Muscle of back (tissue), 3 donors: ENCODE measurements at regions not wholly inside any gene's neighbourhood (a gene's known extent, or its start where the extent isn't known, plus 50 kb on each side); places are given as distances from the start of the nearest gene placed in this dataset.
"Not testable (repeated sequence)": the region's sequence is repeated elsewhere in the genome, so short reads cannot be mapped to it uniquely, and the experiment has no call there.

Experiments
- DNase-seq, 3 donors: peaks; one replicate each; pipeline versions ENCODE4 v3.0.0 to v3.0.0-alpha.2; 2013

DNA sequence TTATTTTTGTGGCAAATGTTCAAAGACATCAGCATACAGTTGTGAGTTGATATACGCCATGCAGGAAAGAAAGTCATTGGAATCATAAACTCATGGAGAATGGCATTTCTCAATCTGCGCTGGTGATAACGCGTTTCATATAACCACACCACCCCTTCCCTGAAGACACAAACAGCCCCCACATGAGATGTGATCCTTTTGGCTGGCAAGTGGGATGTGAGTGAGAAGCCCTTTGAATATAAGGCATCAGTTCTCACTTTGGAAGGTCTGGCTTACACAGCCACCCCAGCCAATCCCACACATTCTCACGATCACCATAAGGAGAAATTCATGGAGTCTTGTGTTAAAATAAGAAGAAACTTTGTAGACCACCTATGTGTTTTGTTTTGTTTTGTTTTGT, 725.0 kb downstream of the PRELID2 start:
- DNase-seq = no peak

GRCh38 chr5:145105384-145105783, 729.8 kb downstream of the PRELID2 start:
- DNase-seq = no peak

DNA sequence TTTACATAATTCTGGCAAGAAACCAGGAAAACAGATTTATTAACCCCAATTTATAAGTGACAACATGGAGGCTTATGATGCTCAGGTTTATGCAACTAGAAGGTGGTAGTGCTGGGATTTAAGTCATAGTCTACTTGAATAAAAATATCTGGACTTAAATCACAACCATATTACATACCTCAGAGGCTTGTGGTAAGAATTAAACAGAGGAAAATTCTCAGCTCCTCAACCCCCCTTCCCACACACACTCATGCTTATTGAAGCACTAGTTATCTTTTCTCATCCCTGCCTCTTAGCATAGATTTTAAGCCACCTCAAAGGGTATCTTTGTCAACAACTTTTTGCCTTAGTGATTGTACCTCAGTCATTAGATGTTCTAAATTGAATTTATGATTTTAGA, 731.0 kb downstream of the PRELID2 start:
- DNase-seq = no peak

GRCh38 chr5:145101246-145101645, 733.9 kb downstream of the PRELID2 start:
- no peak for DNase-seq

GRCh38 chr5:145090115-145090514, 745.0 kb downstream of the PRELID2 start:
- no peak for DNase-seq

- DNase-seq = no peak
These were observed 750.3 kb downstream of the PRELID2 start for GRCh38 chr5:145084834-145085233.

DNA sequence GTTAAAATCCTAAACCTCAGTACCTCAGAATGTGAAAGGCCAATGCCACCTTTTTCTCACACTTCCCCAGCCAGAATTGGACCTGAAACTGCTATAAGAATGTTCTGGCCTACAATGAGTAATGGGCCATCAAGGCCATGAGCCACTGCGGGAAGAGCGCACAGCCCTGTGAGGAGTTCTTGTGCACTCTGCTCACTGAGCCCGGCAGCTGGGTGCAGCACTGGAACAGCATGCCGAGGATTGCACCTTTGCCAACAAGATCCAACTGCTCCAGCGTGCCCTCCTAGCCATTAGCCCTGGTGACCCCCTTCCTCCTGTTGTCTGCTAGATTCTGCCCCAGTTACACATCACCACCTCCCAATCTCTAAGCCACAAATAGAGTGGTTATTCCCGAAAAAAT, 758.1 kb downstream of the PRELID2 start:
- DNase-seq = no peak

DNA sequence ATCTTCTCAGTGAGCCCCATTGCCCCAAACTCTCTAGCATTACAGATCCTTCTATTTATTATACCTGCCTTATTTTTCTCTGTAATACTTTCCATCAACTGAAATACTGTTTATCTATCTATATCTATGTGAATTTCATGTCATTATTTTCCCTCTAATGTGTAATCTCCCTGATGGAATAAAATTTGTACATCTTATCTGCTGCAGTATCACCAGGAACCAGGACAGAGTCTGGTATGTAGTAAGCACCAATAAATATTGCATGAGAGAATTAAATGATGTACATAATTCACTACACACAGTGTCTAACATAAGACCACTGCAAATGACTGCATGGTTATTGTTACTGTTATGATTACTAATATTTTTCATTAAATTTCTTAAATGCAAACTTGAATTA, 759.1 kb downstream of the PRELID2 start:
- DNase-seq = no peak

DNA sequence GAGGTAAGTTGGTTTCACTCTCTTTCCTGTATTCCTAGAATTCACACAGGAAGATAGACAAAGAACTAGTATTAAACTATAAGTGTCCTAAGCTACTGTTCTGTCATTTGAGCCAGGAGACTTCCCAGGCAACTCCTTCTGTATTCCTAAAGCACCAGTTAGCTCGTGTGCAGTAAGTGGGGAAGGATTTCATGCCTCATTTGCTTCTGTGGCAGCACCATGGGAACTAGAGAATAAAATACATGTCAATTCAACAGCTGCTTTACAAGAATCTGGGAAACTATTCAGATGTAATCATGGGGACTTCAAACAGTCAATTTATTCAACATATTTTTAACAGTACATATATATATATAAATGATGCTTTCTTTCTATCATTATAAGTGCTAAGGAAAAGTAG, 762.3 kb downstream of the PRELID2 start:
- DNase-seq = peak in 2 of 3 donors; percentile 11 to 42

DNA sequence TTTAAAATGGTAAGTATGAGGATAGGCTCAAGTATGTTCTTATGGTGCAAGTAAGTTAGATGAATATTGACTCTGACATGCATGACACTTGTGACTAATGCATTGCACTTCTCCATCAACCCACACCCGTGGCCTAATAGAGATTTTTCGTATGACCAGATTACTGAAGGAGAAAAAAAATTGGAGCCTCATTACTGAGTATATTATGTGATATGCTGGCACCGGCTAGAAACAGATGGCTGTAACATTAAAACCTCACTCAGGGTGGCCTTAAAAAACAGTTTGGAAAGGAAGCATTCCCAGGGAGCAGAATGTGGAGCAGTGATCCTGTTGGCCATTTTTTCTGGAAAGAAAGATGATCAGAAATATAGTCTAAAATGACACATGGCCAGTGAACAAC, 766.4 kb downstream of the PRELID2 start:
- DNase-seq = peak in 1 of 3 donors; percentile 20

GRCh38 chr5:145062280-145063062, 772.7 kb downstream of the PRELID2 start:
- DNase-seq = no peak

DNA sequence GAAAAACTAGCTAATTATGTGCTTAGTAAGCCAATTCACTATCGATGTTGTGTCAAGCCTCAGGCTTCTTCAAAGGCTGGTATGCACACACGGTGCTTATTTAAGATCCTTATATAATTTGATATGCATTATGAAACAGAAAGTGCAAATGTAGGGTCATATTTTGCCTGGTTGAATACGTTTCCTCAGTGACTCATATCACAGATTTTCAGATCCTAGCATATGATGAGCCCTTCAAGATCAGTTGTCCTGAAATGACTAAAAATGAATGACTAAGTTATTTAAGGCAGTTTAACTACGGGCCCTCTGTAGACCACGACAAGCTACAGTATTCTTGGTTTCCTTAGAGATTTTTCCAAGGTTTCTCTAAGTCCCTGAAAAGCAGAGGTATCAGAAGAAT, 778.3 kb downstream of the PRELID2 start:
- no peak for DNase-seq

DNA sequence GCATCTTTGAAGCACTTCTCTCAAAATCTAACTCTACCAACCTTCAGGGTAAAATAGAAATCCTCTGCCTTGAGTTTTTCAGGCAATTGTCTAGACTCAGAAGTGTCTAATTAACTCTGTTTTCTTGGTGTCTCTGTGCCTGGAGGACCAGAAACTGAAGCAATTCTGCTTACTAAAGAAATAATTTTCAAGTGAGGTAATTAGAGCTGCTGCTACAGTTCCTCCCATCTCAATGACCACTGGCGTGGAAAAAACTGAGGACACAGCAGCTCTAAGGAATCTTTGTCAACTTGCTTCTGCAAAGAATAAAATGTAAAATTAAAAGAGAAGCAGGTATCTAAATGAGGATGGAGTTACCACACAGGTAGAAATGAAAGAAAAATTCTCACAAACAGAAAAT, 785.0 kb downstream of the PRELID2 start:
- DNase-seq = no peak

GRCh38 chr5:145044970-145045369, 790.2 kb downstream of the PRELID2 start:
- DNase-seq = no peak

GRCh38 chr5:145028626-145029025, 806.5 kb downstream of the PRELID2 start:
- no peak for DNase-seq

GRCh38 chr5:145027286-145027685, 807.9 kb downstream of the PRELID2 start:
- no peak for DNase-seq

- no peak for DNase-seq
These were observed 809.4 kb downstream of the PRELID2 start for GRCh38 chr5:145025775-145026174.

DNA sequence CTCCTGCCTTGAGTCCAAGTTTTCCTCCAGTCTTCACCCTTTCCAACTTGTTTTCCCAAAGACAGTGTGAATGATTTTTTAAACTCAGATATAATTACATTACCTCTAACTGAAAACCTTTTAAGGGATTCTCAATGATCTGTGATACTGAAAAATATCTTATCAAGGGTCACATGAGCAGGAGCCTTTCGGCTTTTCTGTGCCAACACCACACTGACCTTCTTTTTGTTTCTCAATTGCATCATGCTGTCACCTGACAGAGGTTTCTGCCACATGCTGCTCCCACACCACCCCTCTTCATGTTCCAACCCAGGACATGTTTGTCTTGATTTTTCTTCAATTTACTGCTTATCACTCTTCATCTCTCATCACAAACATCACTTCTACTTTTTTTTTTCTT, 820.0 kb downstream of the PRELID2 start:
- DNase-seq = no peak

DNA sequence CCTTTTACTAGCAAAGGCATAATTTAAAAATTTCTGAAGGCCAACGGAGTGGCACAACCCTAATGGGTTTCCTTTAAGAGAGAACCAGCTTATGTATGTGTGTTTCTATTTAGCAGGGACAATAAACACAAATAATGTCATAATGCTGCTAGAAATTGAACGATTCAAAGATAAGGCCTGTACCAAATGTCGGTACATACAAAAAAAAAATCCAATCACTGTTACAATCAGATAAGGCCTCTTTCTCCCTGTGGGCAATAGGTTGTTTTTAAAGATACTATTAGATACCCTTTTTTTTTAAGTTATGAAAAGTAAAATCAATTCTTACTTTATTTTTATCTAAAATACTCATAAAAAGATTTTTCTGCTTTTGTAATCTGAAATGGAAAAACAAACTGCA, 821.0 kb downstream of the PRELID2 start:
- no peak for DNase-seq

DNA sequence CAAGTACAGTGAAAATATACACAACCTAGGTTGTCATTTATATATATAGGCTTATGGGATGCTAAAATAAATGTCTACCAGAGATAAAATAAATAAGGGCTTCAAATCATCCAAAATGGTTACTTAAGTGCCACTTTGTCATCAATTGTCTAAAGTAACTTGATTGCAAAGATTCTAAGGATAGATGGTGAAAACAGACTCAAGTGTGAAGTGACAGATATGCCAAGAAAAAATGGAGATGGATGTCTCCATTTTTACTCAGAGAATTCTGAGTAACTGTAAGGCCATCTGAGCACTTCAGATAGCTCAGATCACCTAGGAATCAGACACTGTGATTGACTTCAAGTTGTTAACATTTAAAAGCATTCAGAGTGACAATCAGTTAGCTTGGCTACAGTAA, 824.3 kb downstream of the PRELID2 start:
- no peak for DNase-seq

- no peak for DNase-seq
These were observed 826.1 kb downstream of the PRELID2 start for GRCh38 chr5:145008876-145009530.

DNA sequence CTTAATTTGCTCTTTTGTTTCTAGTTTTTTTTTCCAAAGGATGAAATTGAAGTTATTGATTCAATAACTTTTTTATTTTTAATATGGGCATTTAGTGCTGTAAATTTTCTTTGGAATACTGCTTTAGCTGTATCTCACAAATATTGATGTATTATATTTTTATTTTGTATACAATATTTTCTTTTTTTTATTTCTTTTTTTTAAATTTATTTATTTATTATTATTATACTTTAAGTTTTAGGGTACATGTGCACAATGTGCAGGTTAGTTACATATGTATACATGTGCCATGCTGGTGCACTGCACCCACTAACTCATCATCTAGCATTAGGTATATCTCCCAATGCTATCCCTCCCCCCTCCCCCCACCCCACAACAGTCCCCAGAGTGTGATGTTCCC, 823.7 kb downstream of the KCTD16 start:
- not testable (repeated sequence) for DNase-seq

DNA sequence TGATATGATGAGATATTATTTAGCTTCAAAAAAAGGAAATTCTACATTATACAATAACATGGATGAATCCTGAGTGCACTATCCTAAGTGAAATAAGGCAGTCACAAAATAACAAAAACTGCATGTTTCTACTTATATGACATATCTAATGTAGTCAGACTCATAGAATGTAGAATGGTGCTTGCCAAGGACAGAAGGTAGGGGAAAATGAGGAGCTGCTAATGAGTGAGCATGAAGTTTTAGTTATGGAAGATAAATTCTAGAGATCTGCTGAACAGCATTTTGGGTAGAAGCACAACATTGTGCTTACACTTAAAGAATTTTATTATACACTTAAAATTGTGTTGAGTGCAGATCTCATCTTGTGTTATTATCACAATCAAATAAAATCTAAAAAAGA, 812.4 kb downstream of the KCTD16 start:
- DNase-seq = no peak
